GM19468 (cell line): ENCODE measurements at regions not wholly inside any gene's neighbourhood (a gene's known extent, or its start where the extent isn't known, plus 50 kb on each side); places are given as distances from the start of the nearest gene placed in this dataset.

ENCODE experiments used
- ATAC-seq: cut with Tn5 transposase; IDR thresholded peaks from one replicate; pipeline ENCODE4 v1.9.1; 2021; ENCODE audit warnings: mild to moderate bottlenecking, moderate library complexity, moderate number of reproducible peaks; ENCODE audit not compliant: unreplicated experiment; ENCODE audit errors: extremely low read depth

- ATAC-seq, result no peak
These were observed 933.1 kb downstream of the SQOR start for GRCh38 chr15:46567968-46568367.

GRCh38 chr15:46569781-46570180 is 935.0 kb downstream of the SQOR start:
- no peak for ATAC-seq

GRCh38 chr15:46576646-46577395 is 942.0 kb downstream of the SQOR start:
- ATAC-seq, result no peak

- ATAC-seq, result no peak
These were observed 942.9 kb downstream of the SQOR start for GRCh38 chr15:46577767-46578166.

- ATAC-seq, result no peak
These were observed 945.7 kb downstream of the SQOR start for GRCh38 chr15:46580487-46580886.

GRCh38 chr15:46580924-46581323 is 946.1 kb downstream of the SQOR start:
- ATAC-seq, result no peak

GRCh38 chr15:46589088-46589487 is 954.3 kb downstream of the SQOR start:
- ATAC-seq, result no peak

- ATAC-seq, result no peak
These were observed 956.6 kb downstream of the SQOR start for GRCh38 chr15:46591462-46591861.

- ATAC-seq, result no peak
These were observed 960.2 kb downstream of the SQOR start for GRCh38 chr15:46595016-46595415.

- ATAC-seq, result no peak
These were observed 972.2 kb downstream of the SQOR start for GRCh38 chr15:46607077-46607476.

GRCh38 chr15:46616033-46616432 is 981.2 kb downstream of the SQOR start:
- no peak for ATAC-seq

GRCh38 chr15:46617507-46617906 is 982.7 kb downstream of the SQOR start:
- ATAC-seq, result no peak

GRCh38 chr15:46618984-46619383 is 984.2 kb downstream of the SQOR start:
- no peak for ATAC-seq

GRCh38 chr15:46620392-46621013 is 985.7 kb downstream of the SQOR start:
- no peak for ATAC-seq

GRCh38 chr15:46622851-46623250 is 988.0 kb downstream of the SQOR start:
- no peak for ATAC-seq

GRCh38 chr15:46636206-46636605 is 1001.4 kb downstream of the SQOR start:
- no peak for ATAC-seq

GRCh38 chr15:46644501-46645481 is 1010.0 kb downstream of the SQOR start:
- no peak for ATAC-seq

GRCh38 chr15:46646490-46646889 is 1011.7 kb downstream of the SQOR start:
- no peak for ATAC-seq

GRCh38 chr15:46647046-46647445 is 1012.2 kb downstream of the SQOR start:
- ATAC-seq, result no peak

GRCh38 chr15:46652266-46652665 is 1017.4 kb downstream of the SQOR start:
- ATAC-seq, result no peak

GRCh38 chr15:46654993-46655392 is 1020.2 kb downstream of the SQOR start:
- no peak for ATAC-seq
